HG02588 (cell line): ENCODE measurements at regions not wholly inside any gene's neighbourhood (a gene's known extent, or its start where the extent isn't known, plus 50 kb on each side); places are given as distances from the start of the nearest gene placed in this dataset.
A peak's percentile ranks its signal among the peaks of the same experiment; 100 is the strongest.
"Not testable (repeated sequence)": the region's sequence is repeated elsewhere in the genome, so short reads cannot be mapped to it uniquely, and the experiment has no call there.

Source experiments
- ATAC-seq: cut with Tn5 transposase; IDR thresholded peaks from one replicate; pipeline ENCODE4 v1.9.1; 2021; ENCODE audit warnings: mild to moderate bottlenecking, moderate library complexity; ENCODE audit not compliant: unreplicated experiment

GRCh38 chr2:129347486-129348217 lies 631.8 kb upstream of the RAB6C start:
- peak; percentile 99 for ATAC-seq

- no peak for ATAC-seq
Observed at GRCh38 chr2:129354631-129355030, 624.8 kb upstream of the RAB6C start.

- no peak for ATAC-seq
Observed at GRCh38 chr2:129361688-129362087, 617.8 kb upstream of the RAB6C start.

- ATAC-seq: no peak
Observed at GRCh38 chr2:129366263-129366662, 613.2 kb upstream of the RAB6C start.

- ATAC-seq: no peak
Observed at GRCh38 chr2:129367107-129367506, 612.4 kb upstream of the RAB6C start.

DNA sequence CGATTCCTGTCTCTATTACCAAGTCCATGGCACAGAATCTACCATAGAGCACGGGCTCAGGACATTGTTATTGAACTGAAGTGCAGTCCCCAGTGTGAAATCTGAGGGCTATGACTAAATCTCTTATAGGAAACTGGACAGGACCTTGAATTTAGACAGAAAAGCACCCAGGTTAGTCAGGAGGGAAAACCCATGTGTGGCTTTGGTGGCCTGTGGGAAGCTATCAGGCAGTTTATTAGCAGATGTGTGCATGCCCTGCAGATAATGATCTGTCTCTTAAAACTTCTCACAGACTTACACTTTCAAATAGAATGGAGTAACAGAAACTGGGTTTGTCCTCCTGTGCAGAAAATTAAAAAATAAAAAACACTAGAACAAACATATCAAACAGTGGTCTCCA lies 610.0 kb upstream of the RAB6C start:
- no peak for ATAC-seq

DNA sequence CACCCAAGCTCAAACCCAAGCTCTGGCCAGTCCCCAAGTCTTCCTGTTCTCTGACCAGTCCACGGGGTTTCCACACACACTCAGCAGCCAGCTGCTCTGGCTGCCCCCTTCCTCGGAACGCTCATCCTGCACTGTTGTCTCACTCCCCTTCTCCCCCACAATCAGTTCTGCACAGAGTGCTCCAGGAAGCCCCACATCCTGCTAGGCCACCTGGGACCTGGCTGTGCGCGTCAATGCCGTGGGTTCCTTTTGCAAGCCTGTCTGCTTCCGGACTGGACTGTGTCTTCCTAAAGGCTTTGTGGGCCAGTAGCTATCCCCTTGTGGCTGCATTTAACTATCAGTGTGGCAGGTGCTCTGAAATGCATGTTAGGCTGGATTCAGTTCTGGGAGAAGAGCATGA lies 605.0 kb upstream of the RAB6C start:
- no peak for ATAC-seq

GRCh38 chr2:129375632-129376425 lies 603.6 kb upstream of the RAB6C start:
- no peak for ATAC-seq

- no peak for ATAC-seq
Observed at GRCh38 chr2:129376426-129377077, 602.9 kb upstream of the RAB6C start.

GRCh38 chr2:129377078-129377469 lies 602.4 kb upstream of the RAB6C start:
- ATAC-seq: no peak

- ATAC-seq: no peak
Observed at GRCh38 chr2:129378186-129378585, 601.3 kb upstream of the RAB6C start.

DNA sequence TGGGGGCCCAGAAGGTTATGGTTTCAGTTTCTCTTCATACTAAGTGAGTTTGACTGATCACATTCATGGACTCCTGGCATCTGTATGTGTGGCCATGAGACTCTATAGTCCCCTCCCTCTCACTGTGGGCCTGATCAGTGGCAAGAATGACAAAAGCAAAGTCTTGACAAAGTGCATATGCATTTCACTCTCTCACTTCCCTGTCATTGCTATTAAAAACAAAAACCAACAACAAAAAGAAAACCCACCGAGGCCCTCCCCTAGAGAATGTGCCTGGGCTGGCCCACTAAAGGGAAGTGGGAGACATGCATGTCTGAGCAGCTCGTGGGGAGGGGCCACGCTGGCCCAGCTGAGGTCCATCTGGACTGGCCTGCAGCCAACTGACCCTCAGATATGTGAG lies 600.1 kb upstream of the RAB6C start:
- peak; percentile 59 for ATAC-seq

- ATAC-seq: no peak
Observed at GRCh38 chr2:129381789-129382188, 597.7 kb upstream of the RAB6C start.

DNA sequence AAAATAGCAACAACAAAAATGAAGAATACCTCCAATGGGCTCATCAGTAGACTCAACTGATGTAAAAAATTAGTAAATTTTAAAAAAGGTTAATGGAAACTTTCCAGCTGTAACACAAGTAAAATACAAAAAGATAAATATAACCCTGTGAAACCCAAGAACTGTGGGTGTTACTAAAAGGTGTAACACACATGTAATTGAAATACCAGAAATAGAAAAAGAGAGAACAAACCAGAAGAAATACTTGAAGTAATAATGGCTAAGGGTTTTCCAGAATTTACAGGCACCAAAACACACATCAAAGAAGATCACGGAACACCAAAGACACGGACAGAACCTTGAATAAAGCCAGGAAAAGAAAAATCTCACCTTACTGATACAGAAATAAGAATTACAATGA lies 590.6 kb upstream of the RAB6C start:
- ATAC-seq: no peak

DNA sequence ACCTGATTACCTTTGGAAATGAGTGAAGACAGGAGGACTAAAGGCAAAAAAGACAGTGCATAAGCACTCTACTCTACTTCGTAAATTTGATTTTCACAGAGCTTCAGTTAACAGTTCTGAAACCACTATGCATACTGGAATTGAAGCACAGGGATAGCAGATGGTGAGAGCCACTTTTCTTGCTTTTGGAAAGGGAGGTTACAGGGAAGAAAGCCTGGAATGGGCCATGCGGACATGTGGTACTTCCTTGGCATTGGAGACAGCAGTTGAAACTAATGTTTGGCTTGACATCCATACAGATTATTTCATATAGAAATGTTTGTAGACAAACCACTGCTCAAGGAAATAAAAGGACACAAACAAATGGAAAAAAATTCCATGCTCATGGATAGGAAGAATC lies 585.6 kb upstream of the RAB6C start:
- ATAC-seq: no peak

DNA sequence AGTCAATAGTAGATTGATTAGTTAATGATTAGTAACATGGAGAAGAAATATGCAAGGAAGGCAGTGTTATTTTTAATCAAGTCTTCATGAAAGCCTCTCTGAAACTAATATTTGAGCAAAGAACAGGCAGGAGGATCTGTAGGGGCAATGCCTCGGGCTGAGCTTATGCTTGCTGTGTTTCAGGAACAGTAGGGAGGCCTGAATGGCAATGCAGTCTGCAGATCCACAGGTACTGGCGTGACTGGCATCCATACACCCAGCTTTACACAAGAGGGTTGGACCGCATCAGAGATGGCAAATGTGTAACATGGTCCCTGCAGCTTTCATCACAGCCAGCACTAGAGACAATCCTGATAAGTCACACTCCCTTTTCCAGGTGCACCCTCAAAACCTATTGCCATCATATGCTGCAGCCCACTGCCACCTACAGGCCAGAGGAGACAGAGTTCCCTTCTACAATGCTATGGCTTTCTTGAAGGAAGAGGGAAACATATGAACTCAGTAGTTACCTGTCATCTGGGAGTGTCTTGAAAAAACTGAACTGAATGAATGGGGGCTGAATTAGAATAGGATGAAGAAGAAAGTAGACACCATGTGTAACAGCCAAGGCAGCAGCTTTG lies 582.4 kb upstream of the RAB6C start:
- ATAC-seq: no peak

DNA sequence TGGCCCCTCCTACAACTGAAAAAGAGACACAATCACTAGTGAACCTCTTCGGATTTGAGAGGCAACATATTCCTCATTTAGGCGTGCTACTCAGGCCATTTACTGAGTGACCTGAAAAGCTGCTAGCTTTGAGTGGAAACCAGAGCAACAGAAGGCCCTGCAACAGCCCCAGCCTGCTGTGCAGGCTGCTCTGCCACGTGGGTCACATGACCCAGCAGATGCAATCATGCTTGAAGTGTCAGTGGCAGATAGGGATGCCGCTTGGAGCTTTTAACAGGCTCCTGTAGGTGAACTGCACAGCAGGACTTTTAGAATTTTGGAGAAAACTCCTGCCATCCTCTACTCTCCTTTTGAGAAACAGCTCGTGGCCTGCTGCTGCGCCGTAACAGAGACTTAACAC lies 578.6 kb upstream of the RAB6C start:
- no peak for ATAC-seq

- ATAC-seq: no peak
Observed at GRCh38 chr2:129402076-129402475, 577.4 kb upstream of the RAB6C start.

GRCh38 chr2:129404000-129404685 lies 575.3 kb upstream of the RAB6C start:
- ATAC-seq: no peak

GRCh38 chr2:129408570-129408969 lies 570.9 kb upstream of the RAB6C start:
- ATAC-seq: no peak

DNA sequence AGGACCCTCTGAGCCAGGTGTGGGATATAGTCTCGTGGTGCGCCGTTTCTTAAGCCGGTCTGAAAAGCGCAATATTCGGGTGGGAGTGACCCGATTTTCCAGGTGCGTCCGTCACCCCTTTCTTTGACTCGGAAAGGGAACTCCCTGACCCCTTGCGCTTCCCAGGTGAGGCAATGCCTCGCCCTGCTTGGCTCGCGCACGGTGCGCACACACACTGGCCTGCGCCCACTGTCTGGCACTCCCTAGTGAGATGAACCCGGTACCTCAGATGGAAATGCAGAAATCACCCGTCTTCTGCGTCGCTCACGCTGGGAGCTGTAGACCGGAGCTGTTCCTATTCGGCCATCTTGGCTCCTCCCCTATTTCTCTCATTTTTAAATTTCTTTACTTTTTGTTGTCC lies 562.4 kb upstream of the RAB6C start:
- ATAC-seq: not testable (repeated sequence)
